Naive thymus-derived CD4-positive, alpha-beta T cell (primary cell): ENCODE measurements at regions not wholly inside any gene's neighbourhood (a gene's known extent, or its start where the extent isn't known, plus 50 kb on each side); places are given as distances from the start of the nearest gene placed in this dataset.

ENCODE experiments used
- ATAC-seq: fragments of 150-1000 bp; cut with Tn5 transposase; 2 replicates; pipeline ENCODE4 v1.10.0; 2021; ENCODE audit warnings: mild to moderate bottlenecking, moderate library complexity
- CTCF ChIA-PET: fragments of 350-600 bp; sonication (Branson Sonifier 250); formaldehyde crosslinking; loops from one replicate; lab custom pipeline; 2021; ENCODE audit warnings: antibody characterized with exemption; lab: Charles Lee
- POLR2A ChIA-PET: fragments of 350-600 bp; sonication (Branson Sonifier 250); formaldehyde crosslinking; loops from one replicate; lab custom pipeline; 2021; ENCODE audit warnings: antibody characterized with exemption, inconsistent platforms; lab: Charles Lee
- DNase-seq, 9 donors: peaks; one replicate each; pipeline versions ENCODE4 v3.0.0 to v3.0.0-alpha.2; 2020 to 2022; ENCODE audit warnings: mixed read lengths in 1 of 9
- H3K27ac ChIP-seq: one replicate; pipeline ENCODE4 v1.7.0; 2013; ENCODE audit warnings: mild to moderate bottlenecking, low read depth, low read length, moderate library complexity
- H3K27me3 ChIP-seq, 2 donors: one replicate each; pipeline ENCODE4 v1.7.0; 2013; ENCODE audit warnings: low read length in 2 of 2, mild to moderate bottlenecking in 2 of 2, moderate library complexity in 2 of 2; ENCODE audit not compliant: control insufficient read depth in 2 of 2, insufficient read depth in 2 of 2
- H3K36me3 ChIP-seq, 3 experiments: 1 replicate in 2 of 3; 2 replicates in 1 of 3; pipeline ENCODE4 v1.7.0; 2013; ENCODE audit warnings: low read length in 3 of 3, mild to moderate bottlenecking in 3 of 3, moderate library complexity in 1 of 3; ENCODE audit not compliant: insufficient read depth in 3 of 3, control insufficient read depth in 2 of 3
- H3K4me1 ChIP-seq, 2 donors: one replicate each; pipeline ENCODE4 v1.7.0; 2013; ENCODE audit warnings: low read length in 2 of 2, mild to moderate bottlenecking in 2 of 2, moderate library complexity in 1 of 2; ENCODE audit not compliant: control insufficient read depth in 2 of 2, insufficient read depth in 2 of 2
- H3K4me3 ChIP-seq: 2 replicates; pipeline ENCODE4 v1.7.0; 2013; ENCODE audit warnings: mild to moderate bottlenecking, low read length
- H3K9me3 ChIP-seq, 3 experiments: 1 replicate in 2 of 3; 2 replicates in 1 of 3; pipeline ENCODE4 v1.7.0; 2013; ENCODE audit warnings: low read length in 3 of 3; ENCODE audit not compliant: control insufficient read depth in 2 of 3
- H3K27ac Mint-ChIP-seq, 9 donors: one replicate each; pipeline ENCODE4 v1.8.0; 2020 to 2022; ENCODE audit warnings: mixed read lengths in 9 of 9, mild to moderate bottlenecking in 8 of 9, moderate library complexity in 5 of 9, inconsistent platforms in 2 of 9
- H3K27me3 Mint-ChIP-seq, 5 donors: one replicate each; pipeline ENCODE4 v1.8.0; 2021 to 2022; ENCODE audit warnings: mixed read lengths in 5 of 5, mild to moderate bottlenecking in 1 of 5
- H3K36me3 Mint-ChIP-seq, 5 donors: one replicate each; pipeline ENCODE4 v1.8.0; 2020 to 2022; ENCODE audit warnings: mixed read lengths in 5 of 5, mild to moderate bottlenecking in 3 of 5, inconsistent platforms in 1 of 5
- H3K4me1 Mint-ChIP-seq, 7 donors: one replicate each; pipeline ENCODE4 v1.8.0; 2020 to 2022; ENCODE audit warnings: mixed read lengths in 7 of 7, mild to moderate bottlenecking in 3 of 7, inconsistent platforms in 1 of 7
- H3K4me3 Mint-ChIP-seq, 10 donors: one replicate each; pipeline ENCODE4 v1.8.0; 2020 to 2022; ENCODE audit warnings: mild to moderate bottlenecking in 10 of 10, mixed read lengths in 10 of 10, moderate library complexity in 6 of 10, inconsistent platforms in 2 of 10
- H3K9me3 Mint-ChIP-seq, 11 donors: one replicate each; pipeline ENCODE4 v1.8.0; 2020 to 2022; ENCODE audit warnings: mixed read lengths in 11 of 11, mild to moderate bottlenecking in 4 of 11, inconsistent platforms in 1 of 11, moderate library complexity in 1 of 11
- intact Hi-C, 2 donors: fragments of 100-400 bp; cut with micrococcal nuclease; formaldehyde crosslinking; loops; one replicate each; pipeline ENCODE4 v1.15.1; 2023

GRCh38 chr6:26260110-26260637 lies 104.8 kb upstream of the BTN3A2 start:
- no peak overlapping the region for H3K4me3 ChIP-seq
- Mint-ChIP-seq H3K9me3 (no peaks in the 10 kb centered on the region), H3K27me3 (no peaks in the 10 kb centered on the region), H3K4me3 (no peak overlapping the region), H3K4me1 (peaks cover under 1 to 13% (median 5%) of the 10 kb centered on the region in 7 donors), H3K27ac (no peak overlapping the region), H3K36me3 (peaks cover 0 to 5% (median 4%) of the 10 kb centered on the region in 5 donors)
- no peaks in the 10 kb centered on the region for H3K27me3 ChIP-seq
- DNase-seq = no peak
- no peak for ATAC-seq
- no peaks in the 10 kb centered on the region for H3K9me3 ChIP-seq
- no peaks in the 10 kb centered on the region for H3K36me3 ChIP-seq
- H3K27ac ChIP-seq = no peak overlapping the region
- ChIA-PET POLR2A (interaction anchor here (0.6 to 9.2 kb wide), 7 partner anchors 11 to 91 kb away, joined by 3 to 86 read pairs (median 3); a partner anchor contains a TSS), CTCF (no interaction called here)
- H3K4me1 ChIP-seq = no peaks in the 10 kb centered on the region
- intact Hi-C loops = no loop called here

- H3K4me1 ChIP-seq = no peaks in the 10 kb centered on the region
- POLR2A ChIA-PET = interaction anchor here (0.7 to 9.2 kb wide), 6 partner anchors 10 to 102 kb away, joined by 3 to 86 read pairs (median 4); a partner anchor contains a TSS
- ATAC-seq (no peak), DNase-seq (no peak)
- no peaks in the 10 kb centered on the region for H3K27me3 Mint-ChIP-seq
- no peak overlapping the region for H3K4me3 Mint-ChIP-seq
- H3K4me1 Mint-ChIP-seq = peaks cover 0 to 11% (median 5%) of the 10 kb centered on the region in 7 donors
- H3K4me3 ChIP-seq = no peak overlapping the region
- no peak overlapping the region for H3K27ac ChIP-seq
- H3K27ac Mint-ChIP-seq = no peak overlapping the region
- peaks cover 0 to 5% (median 4%) of the 10 kb centered on the region in 5 donors for H3K36me3 Mint-ChIP-seq
- no peaks in the 10 kb centered on the region for H3K9me3 Mint-ChIP-seq
- H3K36me3 ChIP-seq = no peaks in the 10 kb centered on the region
- H3K27me3 ChIP-seq = no peaks in the 10 kb centered on the region
- intact Hi-C loops = no loop called here
- no peaks in the 10 kb centered on the region for H3K9me3 ChIP-seq
- CTCF ChIA-PET = interaction anchor here (0.8 kb wide), 1 partner anchor 309 kb away, joined by 4 read pairs; no protein-coding TSS in a partner anchor
Observed at GRCh38 chr6:26260725-26261490, 104.1 kb upstream of the BTN3A2 start.

- no peak for ATAC-seq
Observed at GRCh38 chr6:26264547-26264946, 100.5 kb upstream of the BTN3A2 start.

GRCh38 chr6:26267083-26267589 lies 97.9 kb upstream of the BTN3A2 start:
- no peak for ATAC-seq
- Mint-ChIP-seq H3K27ac (no peak overlapping the region), H3K4me1 (peaks cover 0 to 27% (median 15%) of the 10 kb centered on the region in 7 donors), H3K27me3 (no peaks in the 10 kb centered on the region), H3K9me3 (no peaks in the 10 kb centered on the region), H3K36me3 (no peaks in the 10 kb centered on the region), H3K4me3 (no peak overlapping the region)
- Histone ChIP-seq H3K27me3 (no peaks in the 10 kb centered on the region), H3K4me1 (peaks cover 6 to 15% of the 10 kb centered on the region in 2 donors), H3K27ac (no peak overlapping the region), H3K9me3 (no peaks in the 10 kb centered on the region), H3K4me3 (no peak overlapping the region), H3K36me3 (no peaks in the 10 kb centered on the region)
- DNase-seq = no peak
- ChIA-PET POLR2A (interaction anchor here (0.6 to 13.7 kb wide), 8 partner anchors 11 to 879 kb away, joined by 3 to 459 read pairs (median 4); a partner anchor contains a TSS), CTCF (no interaction called here)
- intact Hi-C loops = no loop called here

More at GRCh38 chr6:26264547-26264946, 100.5 kb upstream of the BTN3A2 start:
- Histone ChIP-seq H3K4me3 (no peak overlapping the region), H3K36me3 (no peaks in the 10 kb centered on the region), H3K27me3 (no peaks in the 10 kb centered on the region), H3K9me3 (no peaks in the 10 kb centered on the region), H3K27ac (no peak overlapping the region), H3K4me1 (no peaks in the 10 kb centered on the region)
- no peak overlapping the region for H3K4me3 Mint-ChIP-seq
- DNase-seq = no peak
- peaks cover 0 to 7% (median 0%) of the 10 kb centered on the region in 7 donors for H3K4me1 Mint-ChIP-seq
- ChIA-PET CTCF (no interaction called here), POLR2A (interaction anchor here (0.6 to 3.2 kb wide), 7 partner anchors 11 to 174 kb away, joined by 3 to 10 read pairs (median 4); a partner anchor contains a TSS)
- intact Hi-C loops = no loop called here
- H3K27ac Mint-ChIP-seq = no peak overlapping the region
- no peaks in the 10 kb centered on the region for H3K9me3 Mint-ChIP-seq
- peaks cover 0 to 4% (median 0%) of the 10 kb centered on the region in 5 donors for H3K36me3 Mint-ChIP-seq
- H3K27me3 Mint-ChIP-seq = no peaks in the 10 kb centered on the region

- intact Hi-C loops = no loop called here
- Mint-ChIP-seq H3K27me3 (no peaks in the 10 kb centered on the region), H3K4me3 (peak overlapping the region in 1 of 10 donors; percentile 54), H3K27ac (peak overlapping the region in 1 of 9 donors; percentile 68), H3K36me3 (no peaks in the 10 kb centered on the region), H3K4me1 (peaks cover 0 to 27% (median 15%) of the 10 kb centered on the region in 7 donors), H3K9me3 (no peaks in the 10 kb centered on the region)
- ChIA-PET CTCF (interaction anchor here (1.8 to 6.4 kb wide), 2 partner anchors 18 to 92 kb away, joined by 6 to 49 read pairs; a partner anchor contains a TSS), POLR2A (interaction anchor here (0.7 to 13.7 kb wide), 7 partner anchors 10 to 237 kb away, joined by 3 to 459 read pairs (median 362); a partner anchor contains a TSS)
- Histone ChIP-seq H3K4me1 (peaks cover 6 to 19% of the 10 kb centered on the region in 2 donors), H3K27ac (no peak overlapping the region), H3K9me3 (no peaks in the 10 kb centered on the region), H3K4me3 (no peak overlapping the region), H3K27me3 (no peaks in the 10 kb centered on the region), H3K36me3 (no peaks in the 10 kb centered on the region)
- ATAC-seq = no peak
- DNase-seq = no peak
Observed at GRCh38 chr6:26268659-26269402, 96.2 kb upstream of the BTN3A2 start.
